ENCODE measurements at regions not wholly inside any gene's neighbourhood (a gene's known extent, or its start where the extent isn't known, plus 50 kb on each side); places are given as distances from the start of the nearest gene placed in this dataset.

- TF ChIP-seq CTCF (conservative IDR thresholded peaks at IDR 0.05), result no peak
- no peak for TF ChIP-seq EZH2 (IDR thresholded peaks at IDR 0.05; ENCODE audit: low read depth)
Measured at GRCh38 chr3:34780973-34781372, 858.4 kb upstream of the ARPP21 start.
